Neural cell (in vitro differentiated cells): ENCODE measurements at regions not wholly inside any gene's neighbourhood (a gene's known extent, or its start where the extent isn't known, plus 50 kb on each side); places are given as distances from the start of the nearest gene placed in this dataset.

Source experiments
- H2AFZ ChIP-seq: fragments of 200-600, 300-800 bp; sonication (generic), shearing (Covaris generic); 2 replicates; pipeline ENCODE4 v1.6.0; 2014; ENCODE audit warnings: low read depth, mild to moderate bottlenecking, antibody characterized with exemption, low read length, moderate library complexity
- H3F3A ChIP-seq: fragments of 200-600 bp; shearing (Covaris generic); 2 replicates; pipeline ENCODE4 v1.6.1; 2016; ENCODE audit warnings: mild to moderate bottlenecking, moderate library complexity, mixed read lengths, antibody characterized with exemption, low read length; ENCODE audit not compliant: insufficient read depth, poor library complexity, severe bottlenecking
- H3K27ac ChIP-seq: fragments of 200-600, 300-800 bp; sonication (generic), shearing (Covaris generic); 2 replicates; pipeline ENCODE4 v1.5.1; 2014; ENCODE audit warnings: mild to moderate bottlenecking, low read length, moderate library complexity
- H3K27me3 ChIP-seq: fragments of 300-800, 200-600 bp; sonication (generic), shearing (Covaris generic); 2 replicates; pipeline ENCODE4 v1.6.0; 2014; ENCODE audit warnings: mild to moderate bottlenecking, low read depth, low read length, moderate library complexity; ENCODE audit not compliant: insufficient read depth
- H3K36me3 ChIP-seq: fragments of 300-800, 200-600 bp; sonication (generic), shearing (Covaris generic); 2 replicates; pipeline ENCODE4 v1.5.1; 2014; ENCODE audit warnings: mild to moderate bottlenecking, antibody characterized with exemption, low read length, moderate library complexity; ENCODE audit not compliant: insufficient read depth
- H3K4me2 ChIP-seq: fragments of 300-800, 200-600 bp; sonication (generic), shearing (Covaris generic); 2 replicates; pipeline ENCODE4 v1.6.0; 2014; ENCODE audit warnings: mild to moderate bottlenecking, low read length
- H3K4me3 ChIP-seq: fragments of 300-800, 200-600 bp; sonication (generic), shearing (Covaris generic); 2 replicates; pipeline ENCODE4 v1.5.1; 2014; ENCODE audit warnings: mild to moderate bottlenecking, low read length, moderate library complexity
- H3K79me2 ChIP-seq: fragments of 200-600 bp; shearing (Covaris generic); replicated peaks from 2 replicates; pipeline ENCODE4 v1.6.0; 2014; ENCODE audit warnings: mild to moderate bottlenecking, low read length, moderate library complexity; ENCODE audit not compliant: insufficient read depth
- H3K9ac ChIP-seq: fragments of 300-800, 200-600 bp; sonication (generic), shearing (Covaris generic); 2 replicates; pipeline ENCODE4 v1.6.1; 2016; ENCODE audit warnings: mild to moderate bottlenecking, low read length, mixed read lengths
- H3K9me2 ChIP-seq: fragments of 200-600 bp; shearing (Covaris generic); 2 replicates; pipeline ENCODE4 v1.6.1; 2016; ENCODE audit warnings: mild to moderate bottlenecking, low read length, mixed read lengths; ENCODE audit not compliant: insufficient read depth
- H3K9me3 ChIP-seq: fragments of 200-600, 300-800 bp; sonication (generic), shearing (Covaris generic); 2 replicates; pipeline ENCODE4 v1.6.1; 2016; ENCODE audit warnings: mild to moderate bottlenecking, mixed run types, low read length, moderate library complexity, mixed read lengths
- H4K20me1 ChIP-seq: fragments of 200-600 bp; shearing (Covaris generic); 2 replicates; pipeline ENCODE4 v1.6.1; 2016; ENCODE audit warnings: mild to moderate bottlenecking, mixed run types; ENCODE audit not compliant: insufficient read depth
- CTCF ChIP-seq: fragments of 450-650 bp; IDR thresholded peaks from 2 replicates; pipeline ENCODE4 v1.5.1; 2014; ENCODE audit warnings: antibody characterized with exemption, mild to moderate bottlenecking, moderate library complexity; ENCODE audit not compliant: poor library complexity, severe bottlenecking
- EP300 ChIP-seq: fragments of 450-650 bp; conservative IDR thresholded peaks from 2 replicates; pipeline ENCODE4 v1.6.1; 2014; ENCODE audit warnings: antibody characterized with exemption, mild to moderate bottlenecking, moderate library complexity; ENCODE audit not compliant: poor library complexity, severe bottlenecking
- EZH2 ChIP-seq: fragments of 200-600, 300-800 bp; shearing (Covaris generic), sonication (generic); IDR thresholded peaks from 2 replicates; pipeline ENCODE4 v1.6.1; 2014; ENCODE audit warnings: antibody characterized with exemption, low read length, borderline replicate concordance, mild to moderate bottlenecking; ENCODE audit not compliant: insufficient read depth, poor library complexity, severe bottlenecking
- MXI1 ChIP-seq: fragments of 450-650 bp; conservative IDR thresholded peaks from 2 replicates; pipeline ENCODE4 v1.6.1; 2014; ENCODE audit warnings: antibody characterized with exemption, mild to moderate bottlenecking; ENCODE audit not compliant: poor library complexity, severe bottlenecking
- POLR2AphosphoS5 ChIP-seq: IDR thresholded peaks from 2 replicates; pipeline ENCODE4 v1.6.1; 2012
- RAD21 ChIP-seq: fragments of 450-650 bp; conservative IDR thresholded peaks from 2 replicates; pipeline ENCODE4 v1.6.1; 2014; ENCODE audit warnings: antibody characterized with exemption, mild to moderate bottlenecking, moderate library complexity
- REST ChIP-seq: IDR thresholded peaks from 2 replicates; pipeline ENCODE4 v1.6.1; 2012; ENCODE audit warnings: borderline replicate concordance
- SMC3 ChIP-seq: fragments of 450-650 bp; conservative IDR thresholded peaks from 2 replicates; pipeline ENCODE4 v1.6.1; 2014; ENCODE audit warnings: antibody characterized with exemption, mild to moderate bottlenecking, moderate library complexity; ENCODE audit not compliant: poor library complexity
- TAF1 ChIP-seq: IDR thresholded peaks from 2 replicates; pipeline ENCODE4 v1.6.1; 2012; ENCODE audit warnings: low read depth

- Histone ChIP-seq H3K9me3 (no peaks in the 10 kb centered on the region), H3F3A (no peaks in the 10 kb centered on the region), H4K20me1 (no peaks in the 10 kb centered on the region), H3K27ac (no peak overlapping the region), H3K79me2 (no peaks in the 10 kb centered on the region), H3K4me3 (no peak overlapping the region), H3K9me2 (no peaks in the 10 kb centered on the region), H3K9ac (no peak overlapping the region), H3K27me3 (no peaks in the 10 kb centered on the region), H2AFZ (no peak overlapping the region), H3K4me2 (no peak overlapping the region), H3K36me3 (no peaks in the 10 kb centered on the region)
- TF ChIP-seq CTCF: no peak
- TF ChIP-seq SMC3: no peak
- no peak for TF ChIP-seq REST
- no peak for TF ChIP-seq TAF1
- TF ChIP-seq EZH2: no peak
- no peak for TF ChIP-seq MXI1
- no peak for TF ChIP-seq POLR2AphosphoS5
- TF ChIP-seq RAD21: no peak
- no peak for TF ChIP-seq EP300
These were observed 1045.6 kb downstream of the GLUD2 start for GRCh38 chrX:122092978-122093377.

- Histone ChIP-seq H3K9me3 (no peaks in the 10 kb centered on the region), H3K79me2 (no peaks in the 10 kb centered on the region), H3K4me3 (no peak overlapping the region), H2AFZ (no peak overlapping the region), H3K36me3 (no peaks in the 10 kb centered on the region), H3K9me2 (no peaks in the 10 kb centered on the region), H3K27me3 (no peaks in the 10 kb centered on the region), H4K20me1 (no peaks in the 10 kb centered on the region), H3F3A (no peaks in the 10 kb centered on the region), H3K4me2 (no peak overlapping the region), H3K9ac (no peak overlapping the region), H3K27ac (no peak overlapping the region)
- TF ChIP-seq SMC3 (no peak), MXI1 (no peak)
These were observed 1047.2 kb downstream of the GLUD2 start for GRCh38 chrX:122094611-122095010.

GRCh38 chrX:122113376-122113775 lies 1066.0 kb downstream of the GLUD2 start:
- H3K4me2 ChIP-seq: no peak overlapping the region
- H3K9ac ChIP-seq: no peak overlapping the region
- no peaks in the 10 kb centered on the region for H3K27me3 ChIP-seq
- H3K36me3 ChIP-seq: no peaks in the 10 kb centered on the region
- H3K79me2 ChIP-seq: no peaks in the 10 kb centered on the region
- H3K27ac ChIP-seq: no peak overlapping the region
- H3K9me2 ChIP-seq: no peaks in the 10 kb centered on the region
- no peaks in the 10 kb centered on the region for H3F3A ChIP-seq
- no peak overlapping the region for H2AFZ ChIP-seq
- TF ChIP-seq CTCF (no peak), RAD21 (no peak), MXI1 (no peak), EZH2 (no peak), SMC3 (no peak), TAF1 (no peak), POLR2AphosphoS5 (no peak), REST (no peak), EP300 (no peak)
- H4K20me1 ChIP-seq: no peaks in the 10 kb centered on the region
- no peaks in the 10 kb centered on the region for H3K9me3 ChIP-seq
- H3K4me3 ChIP-seq: no peak overlapping the region
